ENCODE measurements at regions not wholly inside any gene's neighbourhood (a gene's known extent, or its start where the extent isn't known, plus 50 kb on each side); places are given as distances from the start of the nearest gene placed in this dataset.
"Not testable (repeated sequence)": the region's sequence is repeated elsewhere in the genome, so short reads cannot be mapped to it uniquely, and the experiment has no call there.

DNA sequence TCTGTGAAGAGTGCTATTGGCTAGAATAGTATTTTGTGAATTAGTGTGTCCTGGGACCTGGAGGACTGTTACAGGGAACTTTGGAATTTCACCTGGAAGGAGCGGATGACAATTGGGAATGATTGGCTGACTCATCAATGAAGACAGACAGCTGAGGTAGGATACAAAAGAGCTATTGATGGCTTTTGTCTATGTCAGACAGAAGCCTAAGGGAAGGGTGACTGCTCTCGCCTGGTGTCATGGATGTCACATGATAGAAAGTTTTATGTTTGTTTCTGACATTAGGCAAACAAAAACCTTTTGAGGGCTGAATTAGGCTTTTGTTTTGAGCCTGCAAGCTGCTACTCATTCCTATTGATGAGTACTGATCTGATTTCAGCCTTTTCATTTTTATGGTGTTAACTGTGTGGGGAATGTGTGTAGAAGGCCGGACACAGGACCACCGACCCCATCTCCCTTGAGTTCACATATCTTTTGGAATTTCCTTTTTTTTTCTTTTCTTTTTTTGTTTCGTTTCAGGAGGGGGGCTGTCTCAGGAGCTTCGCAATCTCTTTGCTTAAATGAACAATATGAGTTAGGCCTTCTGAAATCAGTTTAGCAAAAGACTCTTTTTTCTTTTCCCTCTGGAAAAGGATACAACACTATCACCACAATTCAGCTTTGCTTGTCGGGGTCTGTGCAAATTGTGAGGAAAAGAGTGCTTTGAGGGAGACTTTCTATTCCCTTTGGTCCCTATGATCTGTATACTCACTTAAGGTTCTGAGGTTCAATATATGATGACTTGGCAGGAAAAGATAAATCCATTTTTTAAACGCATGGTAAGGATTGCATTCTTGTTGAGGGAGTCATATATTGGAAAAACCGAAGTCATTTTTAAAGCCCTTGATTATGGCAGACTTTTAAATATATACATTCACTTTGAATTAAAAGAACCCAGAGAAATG, 207.9 kb upstream of the FIGN start:
- no peak for DNase-seq

DNA sequence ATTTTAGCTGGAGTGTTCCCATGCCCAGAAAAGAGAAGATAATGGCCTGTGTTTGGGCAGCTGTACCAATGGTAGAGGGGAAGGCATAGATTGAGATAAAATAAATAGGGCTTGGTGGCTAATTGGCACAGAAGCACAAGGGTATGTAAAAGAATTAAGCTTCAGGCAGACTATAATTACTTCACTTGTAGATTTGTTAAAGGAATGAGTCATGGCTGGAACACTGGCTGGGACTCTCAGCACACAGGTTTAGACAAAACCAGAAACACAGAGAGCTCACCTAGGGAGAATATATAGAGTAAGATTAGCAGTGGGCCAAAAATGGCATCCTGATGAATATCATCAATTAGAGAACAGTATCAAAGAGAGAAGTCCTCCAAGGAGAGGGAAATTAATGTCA, 198.3 kb upstream of the FIGN start:
- DNase-seq = no peak

DNA sequence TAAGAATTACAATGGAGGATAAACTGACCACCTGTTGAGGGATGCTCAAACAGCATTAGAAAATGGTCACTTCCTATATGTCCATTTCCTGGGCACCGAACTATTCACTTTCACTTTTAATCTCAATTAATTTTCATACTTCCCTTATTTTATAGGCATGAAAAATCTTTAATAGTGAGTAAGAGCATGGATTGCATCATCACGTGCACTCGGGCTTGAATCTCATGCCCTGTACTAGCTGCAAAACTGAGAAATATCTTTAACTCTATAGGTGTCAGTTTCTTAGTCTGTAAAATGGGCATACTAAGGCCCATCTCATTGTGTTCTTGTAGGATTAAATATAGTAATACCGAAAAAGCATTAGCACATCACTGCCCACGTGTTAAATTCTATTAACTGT, 183.9 kb upstream of the FIGN start:
- no peak for DNase-seq

DNA sequence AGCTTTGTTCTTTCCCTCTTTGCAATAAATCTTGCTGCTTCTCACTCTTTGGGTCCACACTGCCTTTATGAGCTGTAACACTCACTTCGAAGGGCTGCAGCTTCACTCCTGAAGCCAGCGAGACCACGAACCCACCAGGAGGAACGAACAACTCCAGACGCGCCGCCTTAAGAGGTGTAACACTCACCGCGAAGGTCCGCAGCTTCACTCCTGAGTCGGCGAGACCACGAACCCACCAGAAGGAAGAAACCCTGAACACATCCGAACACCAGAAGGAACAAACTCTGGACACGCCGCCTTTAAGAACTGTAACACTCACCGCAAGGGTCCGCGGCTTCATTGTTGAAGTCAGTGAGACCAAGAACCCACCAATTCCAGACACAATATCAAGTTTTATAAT, 178.7 kb upstream of the FIGN start:
- not testable (repeated sequence) for DNase-seq

DNA sequence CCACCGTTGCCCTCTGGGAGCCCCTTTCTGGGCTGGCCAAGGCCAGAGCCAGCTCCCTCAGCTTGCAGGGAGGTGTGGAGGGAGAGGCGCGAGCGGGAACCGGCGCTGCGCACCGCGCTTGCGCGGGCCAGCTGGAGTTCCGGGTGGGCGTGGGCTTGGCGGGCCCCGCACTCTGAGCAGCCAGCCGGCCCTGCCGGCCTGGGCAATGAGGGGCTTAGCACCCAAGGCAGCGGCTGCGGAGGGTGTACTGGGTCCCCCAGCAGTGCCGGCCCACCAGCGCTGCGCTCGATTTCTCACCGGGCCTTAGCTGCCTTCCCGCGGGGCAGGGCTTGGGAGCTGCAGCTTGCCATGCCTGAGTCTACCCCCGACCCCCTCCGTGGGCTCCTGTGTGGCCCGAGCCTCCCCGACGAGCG, 177.7 kb upstream of the FIGN start:
- not testable (repeated sequence) for DNase-seq

DNA sequence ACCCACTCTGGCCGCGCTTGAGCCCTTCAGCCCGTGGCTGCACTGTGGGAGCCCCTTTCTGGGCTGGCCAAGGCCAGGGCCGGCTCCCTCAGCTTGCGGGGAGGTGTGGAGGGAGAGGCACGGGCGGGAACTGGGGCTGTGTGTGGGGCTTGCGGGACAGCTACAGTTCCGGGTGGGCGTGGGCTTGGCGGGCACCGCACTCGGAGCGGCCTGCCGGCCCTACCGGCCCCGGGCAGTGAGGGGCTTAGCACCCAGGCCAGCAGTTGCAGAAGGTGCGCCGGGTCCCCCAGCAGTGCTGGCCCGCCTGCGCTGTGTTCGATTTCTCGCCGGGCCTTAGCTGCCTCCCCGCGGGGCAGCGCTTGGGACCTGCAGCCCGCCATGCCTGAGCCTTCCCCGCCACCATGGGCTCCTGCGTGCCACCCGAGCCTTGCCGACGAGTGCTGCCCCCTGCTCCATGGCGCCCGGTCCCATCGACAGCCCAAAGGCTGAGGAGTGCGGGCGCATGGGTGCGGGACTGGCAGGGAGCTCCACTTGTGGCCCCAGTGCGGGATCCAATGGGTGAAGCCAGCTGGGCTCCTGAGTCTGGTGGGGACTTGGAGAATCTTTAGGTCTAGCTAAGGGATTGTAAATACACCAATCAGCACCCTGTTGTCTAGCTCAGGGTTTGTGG, 173.7 kb upstream of the FIGN start:
- DNase-seq = no peak

DNA sequence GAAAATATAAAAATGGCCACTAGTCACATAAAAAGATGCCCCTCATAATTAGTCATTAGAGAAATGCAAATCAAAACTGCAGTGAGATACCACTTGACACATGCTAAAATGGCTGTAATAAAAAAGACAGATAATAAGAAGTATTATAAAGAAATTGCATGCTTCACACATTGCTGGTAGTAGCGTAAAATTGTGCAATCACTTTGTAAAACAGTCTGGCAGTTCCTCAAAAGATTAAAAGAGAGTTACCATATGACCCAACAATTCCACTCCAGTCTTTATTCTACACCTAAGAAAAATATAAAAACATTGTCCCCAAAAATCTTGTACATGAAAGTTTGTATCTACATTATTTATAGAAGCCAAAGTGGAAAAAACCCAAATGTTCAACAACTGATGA, 170.6 kb upstream of the FIGN start:
- no peak for DNase-seq

DNA sequence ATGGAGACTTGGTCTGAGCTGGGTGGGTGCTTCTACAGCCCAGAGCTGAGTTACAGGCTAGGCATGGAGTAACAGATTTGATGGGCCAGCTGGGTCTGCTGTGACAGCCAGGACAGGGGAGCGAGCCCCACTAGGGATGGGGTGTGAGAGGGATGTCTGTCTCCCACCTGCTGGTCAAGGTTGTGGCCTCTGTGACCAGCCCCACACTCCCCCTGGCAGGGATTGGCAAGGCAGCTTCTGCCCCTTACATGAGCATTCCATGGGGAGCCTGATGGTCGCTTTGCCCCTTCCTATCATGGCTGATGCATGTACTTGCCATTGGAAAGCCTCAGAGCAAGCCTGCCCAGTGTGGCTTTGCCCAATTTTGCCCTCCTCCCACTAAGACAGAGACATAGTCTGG, 162.0 kb upstream of the FIGN start:
- no peak for DNase-seq

DNA sequence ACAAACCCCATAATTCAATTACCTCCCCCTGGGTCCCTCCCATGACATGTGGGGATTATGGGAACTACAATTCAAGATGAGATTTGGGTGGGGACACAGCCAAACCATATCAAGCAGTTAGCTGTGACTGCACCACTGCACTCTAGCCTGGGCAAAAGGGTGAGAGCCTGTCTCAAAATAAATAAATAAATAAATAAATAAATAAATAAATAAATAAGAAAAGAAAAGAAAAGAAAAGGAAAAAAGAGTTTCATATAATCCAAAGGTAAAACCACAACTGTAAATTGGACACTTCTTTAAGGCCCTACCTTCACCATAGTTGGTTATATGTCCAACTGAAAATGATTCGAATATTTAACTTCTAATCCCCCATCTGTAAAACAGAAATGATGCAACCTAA, 157.6 kb upstream of the FIGN start:
- not testable (repeated sequence) for DNase-seq

DNA sequence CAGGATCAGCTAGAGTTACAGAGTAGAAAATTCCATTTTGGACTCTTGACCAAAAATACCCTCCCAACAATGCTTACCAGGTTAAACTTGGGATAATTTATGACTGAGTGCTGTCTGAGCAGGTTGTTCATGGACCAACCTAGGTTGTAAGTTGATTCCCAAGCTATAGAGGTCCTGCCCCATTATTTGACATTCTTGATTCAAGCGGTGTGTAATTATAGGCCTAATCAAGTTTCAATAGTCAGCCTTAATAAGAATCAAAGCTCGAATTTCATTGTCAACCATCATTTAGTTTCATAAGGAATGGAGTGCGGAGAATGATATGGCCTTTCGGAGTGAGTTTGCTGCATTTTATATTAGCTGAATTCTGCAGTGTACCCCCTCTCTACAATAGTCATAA, 152.8 kb upstream of the FIGN start:
- no peak for DNase-seq

DNA sequence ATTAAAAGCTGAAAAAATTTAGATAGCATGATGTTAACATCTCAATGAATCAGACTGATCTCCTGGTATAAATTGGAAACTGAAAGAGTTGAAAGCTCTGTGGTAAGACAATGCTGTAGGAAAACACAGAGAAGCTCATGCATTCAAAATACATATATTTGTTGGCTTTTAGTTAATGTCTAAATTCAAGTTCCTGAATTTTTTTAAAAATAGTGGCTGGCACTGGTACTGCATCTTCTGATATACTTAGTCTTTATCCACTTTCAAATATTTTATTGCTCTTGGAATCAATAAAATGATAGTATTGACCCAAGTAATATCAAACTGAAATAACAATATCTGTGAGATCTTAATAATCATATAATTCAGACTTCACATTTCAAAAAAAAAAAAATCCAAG, 151.4 kb upstream of the FIGN start:
- no peak for DNase-seq

DNA sequence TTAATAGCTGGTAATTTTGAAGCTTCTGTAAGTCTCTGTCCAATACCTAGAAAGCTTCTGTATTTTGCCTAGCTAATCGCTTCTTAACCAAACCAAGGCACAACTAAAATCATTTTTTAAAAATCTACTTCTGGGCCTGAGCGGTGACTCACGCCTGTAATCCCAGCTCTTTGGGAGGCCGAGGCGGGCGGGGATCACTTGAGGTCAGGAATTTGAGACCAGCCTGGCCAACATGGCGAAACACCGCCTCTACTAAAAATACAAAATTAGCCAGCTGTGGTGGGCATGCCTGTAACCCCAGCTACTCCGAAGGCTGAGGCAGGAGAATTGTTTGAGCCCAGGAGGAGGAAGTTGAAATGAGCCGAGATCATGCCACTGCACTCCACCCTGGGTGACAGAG, 148.6 kb upstream of the FIGN start:
- no peak for DNase-seq

DNA sequence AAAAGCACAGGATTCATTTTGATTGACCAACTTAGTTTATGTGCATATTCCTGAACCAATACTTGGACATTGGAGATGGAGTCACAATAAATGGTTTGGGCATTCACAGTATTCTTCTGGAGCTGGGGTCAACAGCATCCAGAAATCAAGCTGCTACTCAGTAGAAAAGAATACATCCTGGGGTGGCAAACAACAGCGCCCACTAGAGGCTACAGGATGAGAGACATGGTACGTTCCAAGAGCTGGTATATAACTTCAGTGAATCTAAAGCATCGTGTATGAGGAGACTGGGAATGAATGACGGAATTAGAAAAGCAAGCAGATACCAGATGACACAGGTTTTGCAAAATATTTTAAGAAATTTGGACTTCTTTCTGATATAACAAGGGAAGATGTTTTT, 142.9 kb upstream of the FIGN start:
- DNase-seq = peak in 1 of 2 experiments; percentile 11

DNA sequence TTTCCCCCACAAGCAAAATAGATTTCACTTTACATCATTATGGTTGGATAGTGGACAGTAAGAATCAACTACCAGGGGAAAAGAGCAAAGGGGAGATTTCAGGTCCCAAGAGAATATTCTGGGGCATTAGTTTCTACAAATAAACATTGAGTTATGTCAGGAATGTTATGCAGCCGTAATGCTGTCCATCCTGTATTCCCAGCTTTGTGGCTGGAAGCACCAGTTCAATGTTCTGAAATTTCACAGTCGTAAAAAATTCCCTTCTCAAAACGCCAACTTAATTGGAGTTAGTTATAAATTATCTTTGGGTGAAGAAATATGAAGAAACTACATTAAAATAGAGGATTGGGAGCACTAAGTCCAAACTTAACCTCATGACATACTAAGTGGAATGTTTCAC, 141.5 kb upstream of the FIGN start:
- DNase-seq = no peak

DNA sequence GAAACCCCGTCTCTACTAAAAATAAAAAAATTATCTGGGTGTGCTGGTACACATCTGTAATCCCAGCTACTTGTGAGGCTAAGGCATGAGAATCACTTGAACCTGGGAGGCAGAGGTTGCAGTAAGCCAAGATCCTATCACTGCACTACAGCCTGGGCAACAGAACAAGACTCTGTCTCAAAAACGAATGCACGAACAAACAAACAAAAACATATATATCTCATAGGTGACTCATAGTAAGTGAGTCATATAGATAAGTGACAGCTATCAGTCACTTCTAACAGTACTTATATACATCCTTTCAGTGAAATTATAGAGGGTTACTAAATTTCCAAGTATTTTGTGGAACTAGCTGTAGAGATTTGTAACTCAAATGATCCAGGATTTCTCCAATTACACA, 127.3 kb upstream of the FIGN start:
- no peak for DNase-seq

DNA sequence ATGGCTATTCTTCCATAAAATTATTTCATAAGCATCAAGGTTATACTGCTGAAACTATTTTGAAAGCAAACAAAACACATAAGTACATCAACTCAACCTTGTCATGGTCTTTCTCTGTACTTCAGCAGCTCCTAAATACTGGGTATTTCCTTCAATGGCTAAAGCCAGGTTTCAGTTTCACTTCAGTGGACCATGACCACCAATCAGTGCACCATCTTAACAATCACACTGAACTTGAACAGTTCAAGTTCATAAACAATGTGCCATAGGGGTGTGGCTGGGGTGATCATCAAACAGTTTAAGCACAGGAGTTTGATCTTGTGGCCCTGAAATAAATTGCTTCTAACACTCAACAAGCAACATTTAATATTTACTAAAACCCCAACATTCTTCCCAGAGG, 124.1 kb upstream of the FIGN start:
- no peak for DNase-seq

DNA sequence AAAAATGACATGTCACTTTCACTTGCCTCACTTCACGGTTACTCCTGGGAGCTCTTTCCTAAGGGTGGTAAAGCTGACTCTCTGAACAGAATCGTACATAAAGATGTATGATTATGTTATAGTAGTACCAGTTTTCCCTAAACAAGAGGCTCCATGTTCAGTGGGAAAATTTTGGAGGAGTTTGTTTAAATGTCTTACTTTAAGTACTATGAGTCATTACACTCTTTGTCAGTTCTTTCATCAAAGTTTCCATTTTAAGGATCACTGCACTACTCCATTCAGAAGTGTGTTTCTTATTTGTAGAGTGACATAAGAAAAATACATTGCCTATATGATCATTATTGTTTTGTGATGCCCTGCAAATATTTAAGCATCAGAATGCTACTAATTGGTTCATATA, 121.1 kb upstream of the FIGN start:
- DNase-seq = no peak

DNA sequence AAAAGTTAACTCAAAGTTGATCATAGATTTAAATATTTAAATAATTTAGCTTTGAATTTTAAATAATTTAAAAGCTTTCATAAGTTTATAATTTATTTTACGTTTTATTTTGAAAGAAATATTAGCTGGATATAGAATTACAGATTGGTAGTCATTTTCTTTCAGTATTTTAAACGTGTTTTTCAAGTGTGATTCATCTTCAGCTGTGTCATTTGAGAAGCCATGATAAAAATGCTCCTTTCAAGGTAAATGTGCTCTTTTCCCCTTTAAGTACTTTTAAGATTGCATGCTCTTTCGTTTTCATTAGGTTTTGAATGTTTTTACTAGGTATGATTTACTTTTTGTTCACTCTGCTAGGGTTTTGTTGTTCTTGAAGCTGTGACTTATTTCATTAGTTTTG, 116.8 kb upstream of the FIGN start:
- no peak for DNase-seq

DNA sequence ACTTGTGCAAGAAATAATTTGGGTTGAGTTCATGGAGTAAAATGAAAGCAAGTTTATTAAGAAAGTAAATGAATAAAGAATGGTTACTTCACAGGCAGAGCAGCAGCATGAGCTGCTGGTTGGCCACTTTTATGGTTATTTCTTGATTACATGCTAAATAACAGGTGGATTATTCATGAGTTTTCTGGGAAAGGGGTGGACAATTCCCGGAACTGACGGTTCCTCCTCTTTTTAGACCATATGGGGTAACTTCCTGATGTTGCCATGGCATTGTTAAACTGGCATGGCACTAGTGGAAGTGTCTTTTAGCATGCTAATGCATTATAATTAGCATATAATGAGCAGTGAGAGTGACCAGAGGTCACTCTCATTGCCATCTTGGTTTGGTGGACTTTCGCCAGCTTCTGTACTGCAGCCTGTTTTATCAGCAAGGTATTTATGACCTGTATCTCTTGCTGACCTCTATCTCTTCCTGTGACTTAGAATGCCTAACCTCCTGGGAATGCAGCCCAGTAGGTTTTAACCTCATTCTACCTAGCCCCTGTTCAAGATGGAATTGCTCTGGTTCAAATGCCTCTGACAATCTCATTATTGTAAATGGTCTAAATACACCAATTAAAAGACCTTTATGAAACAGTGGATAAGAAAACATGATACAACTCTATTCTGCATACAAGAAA, 114.1 kb upstream of the FIGN start:
- no peak for DNase-seq

DNA sequence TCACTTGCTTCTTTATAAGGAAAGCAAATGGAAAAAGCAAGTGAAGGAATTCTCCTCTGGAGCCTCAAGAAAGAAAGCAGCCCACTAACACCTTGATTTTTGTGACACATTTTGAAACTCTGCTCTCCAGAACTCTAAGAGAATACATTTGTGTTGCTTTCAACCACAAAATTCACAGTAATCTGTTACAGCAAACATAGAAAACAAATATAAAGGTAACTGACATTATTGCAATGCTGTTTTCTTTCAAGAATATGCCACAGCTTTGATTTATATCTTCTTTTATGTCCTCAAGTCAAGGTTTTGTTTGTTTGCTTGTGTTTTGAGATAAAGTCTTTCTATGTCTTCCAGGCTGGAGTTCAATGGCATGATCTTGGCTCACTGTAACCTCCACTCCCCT, 103.1 kb upstream of the FIGN start:
- no peak for DNase-seq

DNA sequence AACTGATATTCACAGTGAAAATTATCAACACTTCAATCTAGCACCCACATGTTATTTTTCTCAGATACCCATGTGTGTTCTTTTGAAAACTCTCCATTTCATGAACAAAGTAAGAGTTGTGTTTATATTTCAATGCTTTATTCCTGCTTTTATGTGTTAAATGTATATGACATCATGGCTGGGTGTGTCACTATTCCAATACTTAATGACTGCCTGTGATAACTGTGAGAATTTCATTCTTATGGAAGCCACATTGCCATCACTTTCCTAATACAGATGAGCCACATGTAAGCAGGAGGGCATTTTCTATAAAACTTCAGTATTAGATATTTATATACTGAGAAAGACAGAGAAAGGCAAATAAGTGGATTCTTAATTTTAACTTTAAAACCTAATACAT, 100.4 kb upstream of the FIGN start:
- DNase-seq = no peak

DNA sequence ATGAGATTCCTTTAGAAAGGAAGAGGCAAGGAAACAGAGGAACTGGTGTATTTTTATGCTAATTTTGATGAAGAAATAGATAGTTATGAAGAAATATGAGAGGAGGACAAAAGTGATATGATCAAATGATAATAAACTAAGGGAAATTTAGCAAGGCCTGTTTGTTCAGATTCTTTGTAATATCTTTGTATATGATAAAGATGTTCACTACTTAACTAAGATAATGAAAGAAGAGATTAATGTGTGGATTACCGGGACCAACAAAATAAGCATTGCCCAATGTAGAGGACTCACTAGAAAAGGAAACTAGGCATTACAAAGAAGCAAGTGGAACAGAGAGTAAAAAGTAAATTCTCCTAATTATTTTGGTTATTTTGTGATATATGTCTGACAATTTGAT, 99.0 kb upstream of the FIGN start:
- DNase-seq = no peak

DNA sequence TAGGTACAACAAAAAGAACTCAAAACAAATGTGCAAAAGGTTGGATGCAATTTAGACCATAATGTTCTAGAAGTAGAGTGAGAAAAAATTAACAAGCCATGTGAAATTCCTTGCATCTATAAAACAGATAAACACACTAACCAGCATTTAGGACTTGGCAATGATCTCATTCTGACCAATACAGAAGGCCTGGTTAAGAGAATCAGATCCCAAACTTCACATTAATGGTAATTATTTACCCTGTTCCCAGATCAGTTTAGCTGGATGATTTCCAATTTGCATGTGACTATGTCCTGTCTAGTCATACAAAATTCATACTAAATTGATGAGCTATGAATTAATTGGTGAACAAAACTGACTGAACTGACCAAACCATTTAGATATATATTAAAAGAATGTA, 98.4 kb upstream of the FIGN start:
- DNase-seq = no peak

DNA sequence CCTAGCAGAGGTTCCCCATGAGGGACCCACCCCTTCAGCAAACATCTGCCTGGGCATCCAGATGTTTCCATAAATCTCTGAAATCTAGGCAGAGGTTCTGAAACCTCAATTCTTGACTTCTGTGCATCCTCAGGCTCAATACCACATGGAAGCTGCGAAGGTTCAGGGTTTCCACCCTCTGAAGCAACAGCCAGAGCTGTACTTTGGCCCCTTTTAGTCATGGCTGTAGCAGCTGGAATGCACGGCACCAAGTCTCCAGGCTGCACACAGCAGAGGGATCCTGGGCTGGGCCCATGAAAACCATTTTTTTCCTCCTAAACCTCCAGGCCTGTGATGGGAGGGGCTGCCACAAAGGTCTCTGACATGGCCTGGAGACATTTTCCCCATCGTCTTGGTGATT, 93.0 kb upstream of the FIGN start:
- DNase-seq = no peak

All from NCI-H446 (cell line).